Dendritic cell treated with granulocyte-macrophage colony-stimulating factor and Interleukin-4, amounts not matched to agents 40 ng/mL and 50 ng/mL, for 4 days (primary cell): ENCODE measurements at regions not wholly inside any gene's neighbourhood (a gene's known extent, or its start where the extent isn't known, plus 50 kb on each side); places are given as distances from the start of the nearest gene placed in this dataset.

Source experiments
- H3K27ac Mint-ChIP-seq: one replicate; pipeline ENCODE4 v1.8.0; 2022; ENCODE audit warnings: mild to moderate bottlenecking, mixed read lengths
- H3K27me3 Mint-ChIP-seq: one replicate; pipeline ENCODE4 v1.8.0; 2022; ENCODE audit warnings: mild to moderate bottlenecking, mixed read lengths
- H3K36me3 Mint-ChIP-seq: one replicate; pipeline ENCODE4 v1.8.0; 2022; ENCODE audit warnings: low read depth, mixed read lengths
- H3K4me1 Mint-ChIP-seq: one replicate; pipeline ENCODE4 v1.8.0; 2022; ENCODE audit warnings: low read depth, mixed read lengths
- H3K4me3 Mint-ChIP-seq: one replicate; pipeline ENCODE4 v1.8.0; 2022; ENCODE audit warnings: mild to moderate bottlenecking, moderate library complexity, mixed read lengths
- H3K9me3 Mint-ChIP-seq: one replicate; pipeline ENCODE4 v1.8.0; 2022; ENCODE audit warnings: mixed read lengths
- intact Hi-C: fragments of 100-400 bp; cut with micrococcal nuclease; formaldehyde crosslinking; loops from one replicate; pipeline ENCODE4 v1.15.0; 2022

GRCh38 chr10:78964952-78965633 is 103.7 kb upstream of the ZMIZ1 start:
- no peaks in the 10 kb centered on the region for H3K9me3 Mint-ChIP-seq
- no peaks in the 10 kb centered on the region for H3K36me3 Mint-ChIP-seq
- no peak overlapping the region for H3K27ac Mint-ChIP-seq
- H3K27me3 Mint-ChIP-seq = peaks cover 47% of the 10 kb centered on the region
- intact Hi-C loops = no loop called here
- H3K4me3 Mint-ChIP-seq = no peak overlapping the region
- peaks cover 56% of the 10 kb centered on the region for H3K4me1 Mint-ChIP-seq

- Mint-ChIP-seq H3K4me3 (no peak overlapping the region), H3K4me1 (peaks cover 52% of the 10 kb centered on the region), H3K9me3 (no peaks in the 10 kb centered on the region), H3K36me3 (no peaks in the 10 kb centered on the region), H3K27ac (no peak overlapping the region), H3K27me3 (peaks cover 44% of the 10 kb centered on the region)
- intact Hi-C loops = no loop called here
Observed at GRCh38 chr10:78966182-78966787, 102.5 kb upstream of the ZMIZ1 start.

DNA sequence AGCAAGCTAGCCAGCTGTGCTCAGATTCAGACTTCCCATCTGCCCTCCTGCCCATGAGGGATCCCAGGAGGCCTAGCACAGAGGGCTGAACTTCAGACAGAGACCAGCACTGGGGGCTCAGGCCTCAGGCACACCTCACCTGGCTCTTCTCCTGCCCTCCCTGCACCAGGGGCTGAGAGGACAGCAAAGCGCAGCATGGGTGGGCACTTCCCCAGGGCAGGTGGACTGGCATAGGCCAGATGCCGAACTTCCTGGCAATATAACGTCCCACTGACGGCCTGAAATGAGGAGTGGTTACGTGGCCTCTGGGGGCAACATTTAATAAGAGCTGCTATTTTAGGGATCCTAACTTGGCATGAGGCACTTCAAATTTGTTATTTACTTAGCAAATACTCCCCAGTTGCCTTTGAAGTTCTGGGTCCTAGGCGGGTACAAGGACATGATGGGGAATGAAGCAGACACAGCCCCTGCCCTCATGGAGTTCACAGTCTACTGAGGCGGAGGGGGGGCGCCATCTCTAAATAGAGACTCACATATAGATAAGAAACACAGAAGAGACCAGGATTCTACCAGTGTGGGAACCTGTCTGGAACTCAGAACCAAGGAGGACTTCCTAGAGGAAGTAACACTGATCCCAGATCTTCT is 101.8 kb upstream of the ZMIZ1 start:
- no peaks in the 10 kb centered on the region for H3K9me3 Mint-ChIP-seq
- peaks cover 46% of the 10 kb centered on the region for H3K4me1 Mint-ChIP-seq
- H3K36me3 Mint-ChIP-seq = no peaks in the 10 kb centered on the region
- H3K27ac Mint-ChIP-seq = no peak overlapping the region
- no peak overlapping the region for H3K4me3 Mint-ChIP-seq
- intact Hi-C loops = no loop called here
- H3K27me3 Mint-ChIP-seq = peaks cover 38% of the 10 kb centered on the region

DNA sequence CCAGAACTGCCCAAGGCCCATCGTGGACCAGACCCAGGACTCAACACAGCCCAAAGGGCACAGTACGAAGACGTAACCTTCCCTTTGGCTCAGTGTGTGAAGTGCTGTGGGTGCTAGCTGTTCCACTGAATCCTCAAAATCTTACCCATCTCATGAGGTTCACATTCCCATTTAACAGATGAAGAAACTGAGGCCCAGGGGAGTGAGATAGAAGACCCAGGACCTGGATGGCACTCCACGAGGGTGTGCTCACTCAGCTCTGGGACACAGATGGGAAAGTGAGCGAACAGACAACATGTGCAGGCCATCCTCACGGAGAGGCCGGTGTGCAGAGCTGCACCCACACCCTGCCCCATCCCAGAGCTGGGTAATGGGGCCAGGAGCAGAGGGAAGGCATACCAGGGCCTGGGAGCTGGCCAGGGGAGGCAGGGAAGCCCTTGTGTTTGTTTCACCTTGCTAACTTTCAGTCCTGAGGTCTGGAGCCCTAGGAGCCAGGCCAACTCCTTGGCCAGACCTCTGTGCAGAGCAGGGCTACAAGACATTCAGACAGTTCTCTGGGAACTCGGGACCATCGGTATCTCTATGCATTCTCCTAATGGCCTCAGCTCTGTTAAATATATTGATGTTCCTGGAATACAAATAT is 100.3 kb upstream of the ZMIZ1 start:
- intact Hi-C loops = no loop called here
- H3K4me3 Mint-ChIP-seq = no peak overlapping the region
- peaks cover 23% of the 10 kb centered on the region for H3K27me3 Mint-ChIP-seq
- no peak overlapping the region for H3K27ac Mint-ChIP-seq
- H3K9me3 Mint-ChIP-seq = no peaks in the 10 kb centered on the region
- peaks cover 58% of the 10 kb centered on the region for H3K4me1 Mint-ChIP-seq
- no peaks in the 10 kb centered on the region for H3K36me3 Mint-ChIP-seq

GRCh38 chr10:78968943-78969342 is 99.8 kb upstream of the ZMIZ1 start:
- Mint-ChIP-seq H3K9me3 (no peaks in the 10 kb centered on the region), H3K4me3 (no peak overlapping the region), H3K36me3 (no peaks in the 10 kb centered on the region), H3K27me3 (peaks cover 18% of the 10 kb centered on the region), H3K4me1 (peaks cover 58% of the 10 kb centered on the region), H3K27ac (peak overlapping the region; percentile 57)
- intact Hi-C loops = no loop called here

DNA sequence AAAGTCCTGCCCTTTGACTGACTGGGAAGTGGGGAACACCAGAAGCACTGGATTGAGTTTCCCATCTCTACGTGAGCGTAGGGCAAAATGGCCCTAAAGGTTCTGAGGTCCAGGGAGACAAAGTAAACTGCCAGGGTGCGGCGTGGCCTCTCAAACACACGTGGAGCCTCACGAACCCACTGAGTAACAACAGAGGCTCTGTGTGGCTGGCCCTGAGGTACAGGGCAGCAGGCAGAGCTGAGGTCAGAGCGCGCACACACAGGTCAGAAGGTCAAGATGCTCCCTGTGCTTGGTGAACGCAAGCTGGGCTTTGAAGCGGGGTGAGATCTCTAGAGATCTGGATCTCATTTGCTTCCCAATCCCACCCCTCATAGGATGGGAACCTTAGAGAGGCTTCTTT is 99.0 kb upstream of the ZMIZ1 start:
- H3K27me3 Mint-ChIP-seq = peaks cover 11% of the 10 kb centered on the region
- H3K4me3 Mint-ChIP-seq = no peak overlapping the region
- no peaks in the 10 kb centered on the region for H3K9me3 Mint-ChIP-seq
- H3K4me1 Mint-ChIP-seq = peaks cover 60% of the 10 kb centered on the region
- no peaks in the 10 kb centered on the region for H3K36me3 Mint-ChIP-seq
- intact Hi-C loops = no loop called here
- peak overlapping the region; percentile 57 for H3K27ac Mint-ChIP-seq

DNA sequence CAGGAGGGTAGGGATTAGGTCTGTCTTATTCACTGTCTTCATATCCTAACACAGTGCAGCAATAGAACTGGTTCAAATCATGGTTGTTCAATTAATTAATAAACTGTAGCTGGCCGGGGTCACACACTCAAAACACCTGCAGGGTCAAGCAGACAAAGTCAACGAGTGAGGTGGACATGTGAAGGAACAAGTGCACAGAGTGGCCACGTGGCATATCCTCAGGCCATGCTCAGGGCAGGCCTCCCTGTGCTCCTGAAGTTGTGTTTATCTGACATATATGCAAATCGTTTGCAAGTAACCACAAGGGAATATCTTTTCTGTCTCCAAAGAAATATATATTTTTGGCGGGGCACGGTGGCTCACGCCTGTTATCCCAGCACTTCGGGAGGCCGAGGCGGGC is 98.5 kb upstream of the ZMIZ1 start:
- H3K9me3 Mint-ChIP-seq = no peaks in the 10 kb centered on the region

GRCh38 chr10:78971094-78971682 is 97.6 kb upstream of the ZMIZ1 start:
- peaks cover 2% of the 10 kb centered on the region for H3K27me3 Mint-ChIP-seq
- no peaks in the 10 kb centered on the region for H3K36me3 Mint-ChIP-seq
- no peak overlapping the region for H3K27ac Mint-ChIP-seq
- peaks cover 66% of the 10 kb centered on the region for H3K4me1 Mint-ChIP-seq
- intact Hi-C loops = no loop called here
- H3K9me3 Mint-ChIP-seq = no peaks in the 10 kb centered on the region
- H3K4me3 Mint-ChIP-seq = no peak overlapping the region

More for the DNA sequence above, 98.5 kb upstream of the ZMIZ1 start:
- intact Hi-C loops = no loop called here
- Mint-ChIP-seq H3K27ac (peak overlapping the region; percentile 57), H3K4me1 (peaks cover 60% of the 10 kb centered on the region), H3K4me3 (no peak overlapping the region), H3K36me3 (no peaks in the 10 kb centered on the region), H3K27me3 (peaks cover 7% of the 10 kb centered on the region)

GRCh38 chr10:78972160-78972946 is 96.4 kb upstream of the ZMIZ1 start:
- Mint-ChIP-seq H3K27ac (peak overlapping the region; percentile 94), H3K9me3 (no peaks in the 10 kb centered on the region), H3K36me3 (no peaks in the 10 kb centered on the region), H3K4me3 (peak overlapping the region; percentile 68), H3K4me1 (peaks cover 78% of the 10 kb centered on the region), H3K27me3 (peaks cover 2% of the 10 kb centered on the region)
- intact Hi-C loops = no loop called here

GRCh38 chr10:78972947-78973900 is 95.5 kb upstream of the ZMIZ1 start:
- H3K9me3 Mint-ChIP-seq = no peaks in the 10 kb centered on the region
- H3K4me1 Mint-ChIP-seq = peaks cover 81% of the 10 kb centered on the region
- peaks cover 2% of the 10 kb centered on the region for H3K27me3 Mint-ChIP-seq
- peak overlapping the region; percentile 94 for H3K27ac Mint-ChIP-seq
- no peaks in the 10 kb centered on the region for H3K36me3 Mint-ChIP-seq
- peak overlapping the region; percentile 68 for H3K4me3 Mint-ChIP-seq
- intact Hi-C loops = no loop called here

- Mint-ChIP-seq H3K27ac (peak overlapping the region; percentile 87), H3K9me3 (no peaks in the 10 kb centered on the region), H3K27me3 (peaks cover 2% of the 10 kb centered on the region), H3K36me3 (no peaks in the 10 kb centered on the region), H3K4me1 (peaks cover 76% of the 10 kb centered on the region), H3K4me3 (peak overlapping the region; percentile 77)
- intact Hi-C loops = loop anchor here (2.0 kb wide), 1 partner anchor 93 kb away; no protein-coding TSS in a partner anchor
Observed at GRCh38 chr10:78973901-78974616, 94.7 kb upstream of the ZMIZ1 start.
